ENCODE measurements at regions not wholly inside any gene's neighbourhood (a gene's known extent, or its start where the extent isn't known, plus 50 kb on each side); places are given as distances from the start of the nearest gene placed in this dataset.
"Not testable (repeated sequence)": the region's sequence is repeated elsewhere in the genome, so short reads cannot be mapped to it uniquely, and the experiment has no call there.

GRCh38 chr3:22720596-22720995, 482.5 kb upstream of the UBE2E2 start:
- DNase-seq: no peak

- DNase-seq: no peak
These were observed 478.7 kb upstream of the UBE2E2 start for GRCh38 chr3:22724420-22724819.

DNA sequence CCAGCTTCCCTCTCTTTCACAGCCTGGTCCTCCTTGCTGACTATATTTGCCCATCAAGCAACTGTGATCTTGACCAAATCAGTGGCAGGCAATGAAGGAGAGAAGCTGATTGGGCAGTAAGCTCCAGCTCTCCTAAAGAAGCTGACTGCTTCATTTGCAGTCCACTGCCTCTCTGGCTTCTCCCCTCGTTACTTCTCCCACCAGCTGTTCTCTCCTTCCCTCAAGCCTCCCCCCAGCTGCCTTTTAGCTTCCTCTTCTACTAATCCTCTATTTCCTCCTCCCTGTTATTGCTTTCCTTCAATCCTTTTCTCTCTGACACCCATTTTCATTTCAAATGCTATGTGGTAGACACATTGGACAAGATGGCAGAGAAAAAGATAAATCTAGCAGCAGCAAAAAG, 474.7 kb upstream of the UBE2E2 start:
- DNase-seq: no peak

GRCh38 chr3:22729212-22729611, 473.9 kb upstream of the UBE2E2 start:
- no peak for DNase-seq

DNA sequence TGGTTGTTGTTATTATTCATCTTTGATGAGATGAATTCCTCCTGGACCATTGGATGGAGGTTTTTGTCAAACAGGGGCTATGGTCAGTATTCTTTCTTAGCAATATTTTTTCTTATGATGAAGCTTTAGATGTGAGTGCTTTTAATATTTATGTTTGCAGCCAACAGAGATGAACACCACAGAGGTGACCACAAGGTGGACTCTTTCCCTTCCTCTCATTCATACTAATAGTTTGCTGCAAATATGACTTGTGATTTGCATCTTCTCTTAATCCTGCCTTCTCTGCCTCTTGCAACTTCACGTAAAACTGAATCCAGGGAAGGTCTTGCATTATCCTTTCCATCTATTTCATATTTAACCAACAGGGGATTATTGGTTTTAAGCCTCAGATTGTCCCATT, 473.1 kb upstream of the UBE2E2 start:
- no peak for DNase-seq

DNA sequence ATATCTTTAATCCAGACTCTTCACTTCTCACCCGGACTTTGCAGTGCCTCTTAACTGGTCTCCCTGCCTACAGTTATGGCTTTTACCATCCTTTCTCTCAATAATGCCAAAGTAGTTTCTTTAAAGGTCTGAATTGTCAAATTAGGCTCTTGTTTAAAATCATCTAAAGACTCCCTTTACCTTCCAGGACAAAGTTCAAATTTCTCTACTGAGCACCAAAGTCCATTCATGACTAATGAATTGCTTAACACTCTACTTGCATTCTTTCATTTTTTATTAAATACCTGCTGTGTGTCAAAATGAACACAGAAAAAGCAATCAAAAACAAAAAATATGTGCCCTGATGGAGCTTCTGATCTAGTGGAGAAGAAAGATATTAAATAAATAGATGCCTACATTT, 472.4 kb upstream of the UBE2E2 start:
- DNase-seq: no peak

GRCh38 chr3:22731901-22732300, 471.2 kb upstream of the UBE2E2 start:
- no peak for DNase-seq

DNA sequence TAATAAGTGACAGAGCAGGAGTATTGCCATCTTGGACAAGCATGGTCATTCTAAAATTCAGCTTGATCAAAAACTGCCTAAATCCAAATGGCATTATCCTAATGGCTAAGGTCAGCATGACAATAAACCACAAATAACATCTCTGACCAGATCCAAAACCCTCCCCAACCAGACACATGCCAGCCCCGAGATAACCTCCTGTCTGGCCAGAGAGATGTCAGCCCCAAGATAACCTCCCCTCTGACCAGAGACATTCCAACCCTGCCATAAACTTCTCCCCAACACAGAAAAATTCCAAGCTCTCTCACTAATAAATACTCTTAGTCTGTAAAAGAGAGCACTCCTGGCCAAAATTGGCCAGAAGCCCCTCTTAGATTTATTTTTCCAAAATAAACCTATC, 470.5 kb upstream of the UBE2E2 start:
- DNase-seq: no peak

GRCh38 chr3:22734207-22734606, 468.9 kb upstream of the UBE2E2 start:
- no peak for DNase-seq

DNA sequence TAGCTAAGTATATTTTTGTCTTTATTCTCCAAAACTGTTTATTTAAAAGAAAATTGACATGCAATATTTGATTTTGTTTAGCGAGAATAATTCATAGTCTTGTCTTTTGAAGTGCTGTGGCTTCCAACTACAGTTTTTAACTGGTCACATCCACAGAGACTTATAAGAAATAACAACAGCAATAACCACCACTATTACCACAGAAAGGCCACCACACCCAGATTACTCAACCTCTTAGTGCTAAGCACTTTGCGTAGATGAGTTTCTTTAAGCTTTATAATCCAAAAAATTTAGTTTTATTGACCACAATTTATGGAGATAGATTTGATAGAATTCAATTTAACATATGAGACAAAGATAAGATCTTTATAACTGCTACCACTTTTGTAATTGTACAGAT, 468.4 kb upstream of the UBE2E2 start:
- DNase-seq: no peak

DNA sequence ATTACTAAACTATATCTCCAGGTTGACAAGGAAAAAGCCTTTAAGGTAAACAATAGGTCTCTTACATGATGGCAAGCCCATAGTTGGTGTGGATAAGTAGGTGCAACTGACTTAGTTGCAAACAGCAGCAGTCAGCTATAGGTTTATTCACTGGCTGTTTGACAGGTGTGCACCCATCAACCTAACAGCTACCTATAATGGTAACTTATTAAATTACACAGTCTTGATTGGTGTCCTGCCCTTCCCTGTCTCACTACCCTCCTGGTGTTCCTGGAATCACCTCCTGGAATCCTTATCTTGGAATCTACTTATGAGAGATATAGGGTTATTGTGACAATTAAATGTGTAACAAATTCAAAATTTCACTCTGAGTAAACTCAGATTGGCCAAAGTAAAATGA, 467.8 kb upstream of the UBE2E2 start:
- no peak for DNase-seq

DNA sequence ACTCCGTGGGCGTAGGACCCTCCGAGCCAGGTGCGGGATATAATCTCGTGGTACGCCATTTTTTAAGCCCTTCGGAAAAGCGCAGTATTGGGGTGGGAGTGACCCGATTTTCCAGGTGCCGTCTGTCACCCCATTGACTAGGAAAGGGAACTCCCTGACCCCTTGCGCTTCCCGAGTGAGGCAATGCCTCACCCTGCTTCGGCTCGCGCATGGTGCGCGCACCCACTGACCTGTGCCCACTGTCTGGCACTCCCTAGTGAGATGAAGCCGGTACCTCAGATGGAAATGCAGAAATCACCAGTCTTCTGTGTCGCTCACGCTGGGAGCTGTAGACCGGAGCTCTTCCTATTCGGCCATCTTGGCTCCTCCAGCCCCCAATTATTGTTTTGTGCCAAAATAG, 459.7 kb upstream of the UBE2E2 start:
- not testable (repeated sequence) for DNase-seq

GRCh38 chr3:22745321-22745720, 457.8 kb upstream of the UBE2E2 start:
- DNase-seq: no peak

DNA sequence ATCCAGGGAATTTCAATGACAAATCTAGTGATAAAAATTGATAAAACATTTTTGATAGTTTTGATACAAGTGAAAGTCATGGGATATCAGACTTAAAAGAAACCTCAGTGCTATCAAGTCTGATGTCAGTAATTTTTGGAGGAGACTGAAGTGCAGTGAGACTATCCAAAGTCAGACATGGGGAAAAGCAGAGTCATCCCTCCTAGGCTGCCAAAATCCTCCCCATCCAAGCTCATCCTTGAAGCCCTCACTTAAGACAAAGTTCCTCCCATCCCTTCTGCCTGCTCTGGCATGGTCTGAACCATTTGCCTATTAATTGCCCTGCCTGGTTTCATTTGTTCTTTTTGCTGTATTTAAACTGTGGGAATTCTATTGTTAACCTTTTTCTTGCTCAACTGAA, 456.9 kb upstream of the UBE2E2 start:
- DNase-seq: no peak

- DNase-seq: no peak
These were observed 454.6 kb upstream of the UBE2E2 start for GRCh38 chr3:22748453-22749045.

DNA sequence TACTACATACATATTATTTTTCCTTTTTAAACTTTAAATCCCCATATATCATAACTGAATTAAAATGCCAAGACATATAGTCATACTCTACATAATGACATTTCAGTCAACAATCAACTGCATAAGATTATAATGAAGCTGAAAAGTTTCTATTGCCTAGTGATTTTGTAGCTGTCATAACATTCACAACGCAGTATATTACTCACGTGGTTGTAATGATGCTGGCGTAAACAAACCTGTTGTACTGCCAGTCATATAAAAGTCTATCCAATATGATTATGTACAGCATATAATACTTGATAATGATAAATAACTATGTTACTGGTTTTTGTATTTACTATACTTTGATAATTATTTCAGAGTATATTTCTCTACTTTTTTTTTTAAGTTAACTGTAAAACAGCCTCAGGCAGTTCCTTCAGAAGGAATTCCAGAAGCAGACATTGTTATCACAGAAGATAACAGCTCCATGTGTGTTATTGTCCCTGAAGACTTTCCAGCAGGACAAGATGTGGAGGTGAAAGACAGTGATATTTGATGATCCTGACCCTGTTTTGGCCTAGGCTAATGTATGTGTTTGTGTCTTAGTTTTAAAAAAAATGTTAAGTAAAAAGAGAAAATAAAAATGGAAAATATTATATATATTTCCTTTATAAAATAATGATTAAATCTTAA, 443.4 kb upstream of the UBE2E2 start:
- no peak for DNase-seq

DNA sequence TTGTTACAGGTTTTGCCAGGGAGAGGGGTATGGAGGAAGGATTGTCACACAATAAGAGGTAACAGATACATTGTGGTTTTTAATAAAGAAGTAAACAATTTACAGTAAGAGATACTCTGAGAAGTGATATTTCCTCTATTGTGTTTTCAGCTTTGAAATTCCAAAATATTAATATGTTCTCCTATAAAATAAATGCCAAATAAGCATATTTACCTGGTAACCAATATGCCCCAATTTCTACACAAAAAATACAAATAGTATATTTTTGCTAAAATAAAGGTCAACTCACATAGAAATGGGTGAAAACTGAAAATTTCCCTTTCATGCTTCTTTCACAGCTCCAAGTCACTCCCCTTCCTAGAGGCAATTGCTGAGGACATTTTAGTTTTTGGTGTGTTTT, 437.4 kb upstream of the UBE2E2 start:
- no peak for DNase-seq

GRCh38 chr3:22777834-22778233, 425.3 kb upstream of the UBE2E2 start:
- DNase-seq: no peak

DNA sequence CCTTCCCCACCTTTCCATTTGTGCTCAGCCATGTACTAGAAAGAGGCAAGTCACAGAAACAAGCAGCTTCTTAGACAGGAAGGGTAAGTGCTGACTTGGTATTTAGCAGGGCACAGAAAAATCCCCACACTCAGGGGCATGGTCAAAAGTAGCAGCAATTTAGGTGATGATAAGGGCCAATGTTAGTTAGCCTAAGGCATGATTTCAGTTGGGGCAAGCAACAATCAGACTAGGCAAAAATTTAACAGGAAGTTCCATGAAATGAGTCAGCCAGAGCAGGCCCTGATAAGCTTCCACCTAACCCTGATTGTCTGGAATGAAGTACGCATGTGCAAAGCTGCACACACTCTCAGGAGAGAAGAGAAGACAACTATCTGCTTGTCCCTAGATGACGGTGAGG, 423.4 kb upstream of the UBE2E2 start:
- no peak for DNase-seq

- no peak for DNase-seq
These were observed 410.6 kb upstream of the UBE2E2 start for GRCh38 chr3:22792533-22792932.

- DNase-seq: no peak
These were observed 407.2 kb upstream of the UBE2E2 start for GRCh38 chr3:22795917-22796316.

GRCh38 chr3:22798461-22798860, 404.7 kb upstream of the UBE2E2 start:
- no peak for DNase-seq

- no peak for DNase-seq
These were observed 383.9 kb upstream of the UBE2E2 start for GRCh38 chr3:22819209-22819608.

GRCh38 chr3:22835041-22835440, 368.1 kb upstream of the UBE2E2 start:
- DNase-seq: no peak

DNA sequence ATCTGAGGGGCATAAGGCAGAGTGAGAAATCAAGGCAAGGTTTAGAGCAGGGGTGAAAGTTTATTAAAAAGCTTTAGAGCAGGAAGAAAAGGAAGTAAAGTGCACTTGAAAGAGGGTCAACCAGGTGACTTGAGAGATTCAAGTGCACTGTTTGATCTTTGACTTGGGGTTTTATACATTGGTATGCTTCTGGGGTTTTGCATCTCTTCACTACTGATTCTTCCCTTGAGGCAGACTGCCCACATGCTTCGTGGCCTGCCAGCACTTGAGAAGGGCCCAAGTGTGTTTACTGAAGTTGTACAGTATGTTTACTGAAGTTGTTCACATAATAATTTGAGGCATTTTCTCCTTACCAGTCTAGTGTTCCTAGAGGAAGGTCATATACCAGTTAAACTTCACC, 367.0 kb upstream of the UBE2E2 start:
- DNase-seq: no peak

Measured in femur (tissue), 1 donor.